IMR-90 (cell line): ENCODE measurements at regions not wholly inside any gene's neighbourhood (a gene's known extent, or its start where the extent isn't known, plus 50 kb on each side); places are given as distances from the start of the nearest gene placed in this dataset.
"Not testable (repeated sequence)": the region's sequence is repeated elsewhere in the genome, so short reads cannot be mapped to it uniquely, and the experiment has no call there.

Experiments used
- ATAC-seq: fragments of 200-7000 bp; cut with Tn5 transposase; 2 replicates; pipeline ENCODE4 v1.9.1; 2020; ENCODE audit warnings: low read depth, mild to moderate bottlenecking, moderate library complexity
- BruUV-seq: library from RNA; stranded (reverse); fragments of 400-500 nt; replicated peaks from 2 replicates; lab custom pipeline; 2021; lab: Mats Ljungman, UMichigan
- CTCF ChIA-PET: fragments of 300-600 bp; formaldehyde crosslinking; extraction: SDS; loops from one replicate; lab custom pipeline; 2021; ENCODE audit warnings: antibody characterized with exemption; lab: Yijun Ruan, JAX
- POLR2A ChIA-PET: fragments of 300-600 bp; sonication (Branson Sonifier 250); formaldehyde crosslinking; loops from one replicate; lab custom pipeline; 2022; ENCODE audit warnings: antibody characterized with exemption; ENCODE audit not compliant: unreplicated experiment; lab: Charles Lee
- DNase-seq: peaks from one replicate; pipeline ENCODE4 v3.0.0; 2013
- H2AFZ ChIP-seq: replicated peaks from 2 replicates; pipeline ENCODE3; 2013; ENCODE audit warnings: low read length, mild to moderate bottlenecking; ENCODE audit not compliant: poor library complexity
- H2AK5ac ChIP-seq: 2 replicates; pipeline ENCODE4 v1.6.1; 2013; ENCODE audit warnings: low read depth, low read length, inconsistent platforms
- H2AK9ac ChIP-seq: replicated peaks from 2 replicates; pipeline ENCODE3; 2013; ENCODE audit warnings: mild to moderate bottlenecking, low read depth, low read length, moderate library complexity; ENCODE audit not compliant: poor library complexity
- H2BK120ac ChIP-seq: 2 replicates; pipeline ENCODE4 v1.6.1; 2013; ENCODE audit warnings: low read depth, low read length, inconsistent platforms
- H2BK15ac ChIP-seq: 3 replicates; pipeline ENCODE4 v1.6.1; 2013; ENCODE audit warnings: low read depth, low read length, inconsistent platforms
- H2BK20ac ChIP-seq: 2 replicates; pipeline ENCODE4 v1.6.1; 2013; ENCODE audit warnings: low read depth, mild to moderate bottlenecking, inconsistent platforms, low read length, moderate library complexity
- H2BK5ac ChIP-seq: 2 replicates; pipeline ENCODE4 v1.6.1; 2013; ENCODE audit warnings: mild to moderate bottlenecking, low read depth, low read length, inconsistent platforms; ENCODE audit not compliant: poor library complexity, severe bottlenecking
- H3K14ac ChIP-seq: replicated peaks from 2 replicates; pipeline ENCODE4 v1.6.1; 2013; ENCODE audit warnings: low read depth, low read length, inconsistent platforms
- H3K18ac ChIP-seq: 2 replicates; pipeline ENCODE4 v1.6.1; 2013; ENCODE audit warnings: low read depth, low read length, control low read depth
- H3K23ac ChIP-seq: 2 replicates; pipeline ENCODE4 v1.6.1; 2013; ENCODE audit warnings: low read depth, low read length, inconsistent platforms
- H3K27ac ChIP-seq: 2 replicates; pipeline ENCODE4 v1.5.1; 2013; ENCODE audit warnings: mild to moderate bottlenecking, control low read depth, low read length; ENCODE audit not compliant: insufficient read depth
- H3K27me3 ChIP-seq: 2 replicates; pipeline ENCODE4 v1.6.1; 2013; ENCODE audit warnings: low read length; ENCODE audit not compliant: control insufficient read depth, insufficient read depth
- H3K36me3 ChIP-seq: 2 replicates; pipeline ENCODE4 v1.6.1; 2013; ENCODE audit warnings: low read length, mixed read lengths; ENCODE audit not compliant: control insufficient read depth, insufficient read depth
- H3K4ac ChIP-seq: 2 replicates; pipeline ENCODE4 v1.6.1; 2013; ENCODE audit warnings: low read depth, low read length, inconsistent platforms
- H3K4me1 ChIP-seq: 2 replicates; pipeline ENCODE4 v1.6.1; 2013; ENCODE audit warnings: low read length, mixed read lengths; ENCODE audit not compliant: control insufficient read depth, insufficient read depth
- H3K4me2 ChIP-seq: 2 replicates; pipeline ENCODE4 v1.6.1; 2013; ENCODE audit warnings: low read depth, mild to moderate bottlenecking, control low read depth, low read length, moderate library complexity
- H3K4me3 ChIP-seq: 2 replicates; pipeline ENCODE4 v1.5.1; 2013; ENCODE audit warnings: low read depth, mild to moderate bottlenecking, control low read depth, low read length, moderate library complexity; ENCODE audit not compliant: insufficient read depth
- H3K56ac ChIP-seq: 2 replicates; pipeline ENCODE4 v1.6.1; 2013; ENCODE audit warnings: low read length, inconsistent platforms; ENCODE audit not compliant: insufficient read depth; ENCODE audit errors: extremely low read depth
- H3K79me1 ChIP-seq, 2 experiments: 2 replicates each; pipeline ENCODE4 v1.6.1; 2013; ENCODE audit warnings: low read length in 2 of 2, inconsistent platforms in 1 of 2, low read depth in 1 of 2
- H3K9ac ChIP-seq: 2 replicates; pipeline ENCODE4 v1.6.1; 2013; ENCODE audit warnings: low read depth, low read length, control low read depth
- H3K9me1 ChIP-seq: 2 replicates; pipeline ENCODE4 v1.6.1; 2013; ENCODE audit warnings: low read length, inconsistent platforms; ENCODE audit not compliant: insufficient read depth
- H3K9me3 ChIP-seq: 2 replicates; pipeline ENCODE4 v1.6.1; 2013; ENCODE audit warnings: low read length; ENCODE audit not compliant: control insufficient read depth, insufficient read depth
- H4K20me1 ChIP-seq: 2 replicates; pipeline ENCODE4 v1.6.1; 2013; ENCODE audit warnings: low read length, inconsistent platforms; ENCODE audit not compliant: insufficient read depth
- H4K5ac ChIP-seq: 2 replicates; pipeline ENCODE4 v1.6.1; 2013; ENCODE audit warnings: mild to moderate bottlenecking, low read depth, low read length, control low read depth
- H4K8ac ChIP-seq, 2 experiments: 2 replicates each; pipeline ENCODE4 v1.6.1; 2013; ENCODE audit warnings: low read depth in 2 of 2, low read length in 2 of 2, control low read depth in 1 of 2, inconsistent platforms in 1 of 2
- H4K91ac ChIP-seq: 2 replicates; pipeline ENCODE4 v1.6.1; 2013; ENCODE audit warnings: low read depth, low read length, inconsistent platforms; ENCODE audit not compliant: insufficient read depth
- WGBS, 2 experiments: methylation state at CpG; one replicate each; pipeline versions ENCODE4 v1.1.5 to v1.1.7; 2013; ENCODE audit warnings: missing lambda C conversion rate in 2 of 2; ENCODE audit not compliant: insufficient read length in 1 of 2; ENCODE audit errors: extremely low coverage in 2 of 2; 5-methylcytosine and 5-hydroxymethylcytosine counted together
- dilution Hi-C: fragments of 300-500 bp; cut with HindIII; formaldehyde crosslinking; loops from one replicate; pipeline ENCODE4 v1.14.3; 2018; ENCODE audit warnings: low sequenced_read_pairs; ENCODE audit not compliant: unreplicated experiment
- in situ Hi-C: fragments of 300-500 bp; cut with MboI; formaldehyde crosslinking; loops from 3 replicates; pipeline ENCODE4 v1.14.3; 2019; ENCODE audit warnings: low sequenced_read_pairs, inconsistent platforms, mixed read lengths
- intact Hi-C: fragments of 100-400 bp; cut with micrococcal nuclease; formaldehyde crosslinking; loops from 2 replicates; pipeline ENCODE4 v1.10.0; 2022

DNA sequence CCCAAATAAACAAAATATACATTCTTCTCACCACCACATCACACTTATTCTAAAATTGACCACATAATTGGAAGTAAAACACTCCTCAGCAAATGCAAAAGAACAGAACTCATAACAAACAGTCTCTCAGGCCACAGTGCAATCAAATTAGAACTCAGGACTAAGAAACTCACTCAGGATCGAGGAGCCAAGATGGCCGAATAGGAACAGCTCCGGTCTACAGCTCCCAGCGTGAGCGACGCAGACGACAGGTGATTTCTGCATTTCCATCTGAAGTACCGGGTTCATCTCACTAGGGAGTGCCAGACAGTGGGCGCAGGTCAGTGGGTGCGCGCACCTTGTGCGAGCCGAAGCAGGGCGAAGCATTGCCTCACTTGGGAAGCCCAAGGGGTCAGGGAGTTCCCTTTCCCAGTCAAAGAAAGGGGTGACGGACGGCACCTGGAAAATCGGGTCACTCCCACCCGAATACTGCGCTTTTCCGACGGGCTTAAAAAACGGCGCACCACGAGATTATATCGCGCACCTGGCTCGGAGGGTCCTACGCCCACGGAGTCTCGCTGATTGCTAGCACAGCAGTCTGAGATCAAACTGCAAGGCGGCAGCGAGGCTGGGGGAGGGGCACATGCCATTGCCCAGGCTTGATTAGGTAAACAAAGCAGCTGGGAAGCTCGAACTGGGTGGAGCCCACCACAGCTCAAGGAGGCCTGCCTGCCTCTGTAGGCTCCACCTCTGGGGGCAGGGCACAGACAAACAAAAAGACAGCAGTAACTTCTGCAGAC lies 183.2 kb downstream of the ETV1 start:
- H3K9me3 ChIP-seq, H3K79me1 ChIP-seq, H2BK5ac ChIP-seq, H3K36me3 ChIP-seq, H2AFZ ChIP-seq, H2BK15ac ChIP-seq, in situ Hi-C loops, H3K4ac ChIP-seq, H3K27ac ChIP-seq, H3K4me1 ChIP-seq, BruUV-seq, H4K91ac ChIP-seq, CTCF ChIA-PET, H4K8ac ChIP-seq, H2AK5ac ChIP-seq, H4K20me1 ChIP-seq, ATAC-seq, H3K18ac ChIP-seq, H3K9me1 ChIP-seq, H3K23ac ChIP-seq, H2BK120ac ChIP-seq, dilution Hi-C loops, H3K9ac ChIP-seq, H3K27me3 ChIP-seq, H3K56ac ChIP-seq, H3K4me2 ChIP-seq, POLR2A ChIA-PET, H4K5ac ChIP-seq, H2AK9ac ChIP-seq, H3K4me3 ChIP-seq, H2BK20ac ChIP-seq, DNase-seq, H3K14ac ChIP-seq, intact Hi-C loops: not testable (repeated sequence)
- WGBS, 2 experiments, result 100% methylated on average over 8 of the region's 33 CpGs; no CpG with 5 or more reads in 1 of the 2 experiments

DNA sequence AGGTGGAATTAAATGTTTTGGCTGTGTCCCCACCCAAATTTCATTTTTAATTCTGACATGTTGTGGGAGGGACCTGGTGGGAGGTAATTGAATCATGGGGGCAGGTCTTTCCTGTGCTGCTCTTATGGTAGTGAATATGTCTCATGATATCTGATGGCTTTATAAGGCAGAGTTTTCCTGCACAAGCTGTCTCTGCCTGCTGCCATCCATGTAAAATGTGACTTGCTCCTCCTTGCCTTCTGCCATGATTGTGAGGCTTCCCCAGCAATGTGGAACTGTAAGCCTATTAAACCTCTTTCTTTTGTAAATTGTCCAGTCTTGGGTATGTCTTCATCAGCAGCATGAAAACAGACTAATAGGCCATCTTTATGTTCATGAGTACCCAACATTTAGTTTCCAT lies 172.2 kb downstream of the ETV1 start:
- H3K36me3 ChIP-seq, dilution Hi-C loops, H2AK9ac ChIP-seq, POLR2A ChIA-PET, H2BK20ac ChIP-seq, H3K9ac ChIP-seq, H2BK5ac ChIP-seq, H2AK5ac ChIP-seq, H3K4me2 ChIP-seq, H4K91ac ChIP-seq, H3K9me1 ChIP-seq, H3K9me3 ChIP-seq, H4K5ac ChIP-seq, H2BK120ac ChIP-seq, CTCF ChIA-PET, intact Hi-C loops, DNase-seq, in situ Hi-C loops, H3K27me3 ChIP-seq, H3K4ac ChIP-seq, H3K23ac ChIP-seq, H3K18ac ChIP-seq, H3K79me1 ChIP-seq, H2AFZ ChIP-seq, H3K56ac ChIP-seq, H2BK15ac ChIP-seq, H3K27ac ChIP-seq, H3K4me1 ChIP-seq, BruUV-seq, H4K8ac ChIP-seq, H4K20me1 ChIP-seq, H3K4me3 ChIP-seq, ATAC-seq, H3K14ac ChIP-seq: not testable (repeated sequence)
